Stimulated activated naive CD4-positive, alpha-beta T cell treated with Interleukin-2 at 50 U/mL for 16 hours (primary cell): ENCODE measurements at regions not wholly inside any gene's neighbourhood (a gene's known extent, or its start where the extent isn't known, plus 50 kb on each side); places are given as distances from the start of the nearest gene placed in this dataset.
"Not testable (repeated sequence)": the region's sequence is repeated elsewhere in the genome, so short reads cannot be mapped to it uniquely, and the experiment has no call there.

ENCODE experiments used
- DNase-seq: peaks from one replicate; lab custom pipeline; 2025; lab: John Stamatoyannopoulos, UW

DNA sequence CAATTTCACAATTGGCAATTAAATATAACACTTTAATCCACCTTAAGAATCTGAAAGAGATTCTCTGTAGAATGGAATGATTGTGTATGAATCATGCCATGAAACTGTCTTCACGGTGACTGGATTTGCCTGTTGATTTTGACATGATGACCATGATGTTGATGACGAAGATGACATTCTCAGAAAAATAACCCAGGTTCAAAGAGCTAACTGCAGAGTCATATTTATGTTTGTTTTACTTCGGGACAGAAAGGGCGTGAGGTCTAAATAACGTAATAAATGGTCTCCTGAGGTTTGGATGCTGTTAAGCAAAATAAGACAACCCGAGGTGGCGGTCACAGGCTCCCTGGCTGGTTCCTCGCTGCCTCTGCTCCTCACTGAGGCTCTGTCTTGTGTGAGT, 532.0 kb downstream of the TMEM121 start:
- DNase-seq, result no peak

DNA sequence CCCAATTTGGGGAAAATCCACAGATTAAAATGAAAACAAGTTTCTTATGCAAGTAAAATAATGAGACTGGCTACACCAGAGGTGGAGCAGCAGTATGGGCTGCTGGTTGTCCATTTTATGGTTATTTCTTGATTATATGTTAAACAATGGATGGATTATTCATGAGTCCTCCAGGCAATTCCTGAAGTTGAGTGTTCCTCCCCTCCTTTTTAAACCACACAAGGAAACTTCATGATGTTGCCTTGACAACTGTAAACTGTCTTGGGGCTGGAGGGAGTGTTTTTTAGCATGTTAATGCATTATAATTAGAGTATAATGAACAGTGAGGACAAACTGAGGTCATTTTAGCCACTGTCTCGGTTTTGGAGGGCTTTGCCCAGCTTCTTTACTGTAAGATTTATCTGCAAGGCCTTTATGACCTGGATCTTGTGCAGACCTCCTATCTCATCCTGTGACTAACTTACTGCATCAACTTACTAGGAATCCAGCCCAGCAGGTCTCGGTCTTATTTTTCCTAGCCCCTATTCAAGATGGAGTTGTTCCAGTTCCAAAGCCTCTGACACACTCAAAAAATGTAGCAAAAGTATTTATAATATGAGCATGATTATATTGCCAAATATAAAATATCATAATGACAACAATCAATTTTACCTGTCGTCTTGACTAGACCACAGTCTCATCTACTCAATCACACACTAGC, 534.0 kb downstream of the TMEM121 start:
- DNase-seq, result no peak

DNA sequence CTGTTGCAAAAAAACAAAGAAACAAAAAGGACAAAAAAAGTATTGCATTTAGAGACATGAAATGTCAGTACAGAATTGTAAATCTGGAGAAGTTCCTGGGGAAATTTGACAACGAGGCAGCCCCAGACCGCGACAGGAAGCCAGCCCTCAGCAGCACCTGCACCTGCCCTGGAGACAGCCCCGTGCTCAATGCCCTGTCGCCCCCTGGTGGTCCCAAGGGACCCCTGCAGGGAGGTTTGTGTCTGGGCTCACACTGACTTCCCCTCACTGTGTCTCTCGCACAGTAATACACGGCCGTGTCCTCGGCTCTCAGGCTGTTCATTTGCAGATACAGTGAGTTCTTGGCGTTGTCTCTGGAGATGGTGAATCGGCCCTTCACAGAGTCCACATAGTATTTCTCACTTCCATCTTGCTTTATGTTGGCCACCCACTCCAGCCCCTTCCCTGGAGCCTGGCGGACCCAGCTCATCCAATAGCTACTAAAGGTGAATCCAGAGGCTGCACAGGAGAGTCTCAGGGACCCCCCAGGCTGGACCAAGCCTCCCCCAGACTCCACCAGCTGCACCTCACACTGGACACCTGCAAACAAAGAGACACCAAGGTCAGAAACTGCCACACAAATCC, 535.6 kb downstream of the TMEM121 start:
- DNase-seq, result peak; percentile 52

GRCh38 chr14:106062502-106063272, 536.3 kb downstream of the TMEM121 start:
- no peak for DNase-seq

- DNase-seq, result no peak
Measured at GRCh38 chr14:106067935-106068334, 541.6 kb downstream of the TMEM121 start.

GRCh38 chr14:106069804-106070625, 543.6 kb downstream of the TMEM121 start:
- DNase-seq, result no peak

DNA sequence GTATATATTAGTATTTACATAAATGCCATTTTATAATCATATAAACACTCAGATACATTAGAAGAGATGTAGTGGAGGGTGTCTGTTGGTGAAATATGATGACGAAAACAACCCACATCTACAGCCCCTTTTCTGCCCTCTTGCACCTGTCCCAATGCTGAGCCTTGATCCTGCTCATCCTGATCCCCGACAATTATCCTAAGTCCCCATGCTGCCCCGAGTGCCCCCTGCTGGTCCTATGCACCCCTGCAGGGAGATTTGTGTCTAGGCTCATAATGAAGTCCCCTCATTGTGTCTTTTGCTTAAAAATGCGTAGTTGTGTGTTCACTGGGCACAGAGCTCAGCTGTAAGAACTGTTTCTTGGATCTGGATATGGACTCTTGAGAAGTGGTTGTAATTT, 554.5 kb downstream of the TMEM121 start:
- DNase-seq, result no peak

DNA sequence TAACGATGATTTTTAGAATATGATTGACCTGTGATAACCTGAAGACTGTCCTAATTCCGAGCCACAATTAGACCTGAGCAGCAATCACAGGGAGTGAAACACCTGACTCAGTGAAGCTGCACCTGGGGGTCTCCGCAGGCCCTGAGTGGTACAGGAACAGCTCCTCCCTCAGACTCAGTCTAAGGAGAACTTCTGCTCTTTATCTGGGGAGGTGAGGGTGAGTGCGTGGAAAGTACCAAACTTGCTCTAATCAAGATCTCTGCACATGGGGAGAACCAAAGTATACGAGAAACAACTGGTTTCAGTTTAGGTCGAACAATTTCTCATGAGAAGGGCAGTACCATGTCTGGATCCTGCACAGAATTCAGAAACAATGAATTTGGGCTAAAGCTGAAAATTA, 555.3 kb downstream of the TMEM121 start:
- not testable (repeated sequence) for DNase-seq

- DNase-seq, result no peak
Measured at GRCh38 chr14:106083082-106083481, 556.7 kb downstream of the TMEM121 start.

DNA sequence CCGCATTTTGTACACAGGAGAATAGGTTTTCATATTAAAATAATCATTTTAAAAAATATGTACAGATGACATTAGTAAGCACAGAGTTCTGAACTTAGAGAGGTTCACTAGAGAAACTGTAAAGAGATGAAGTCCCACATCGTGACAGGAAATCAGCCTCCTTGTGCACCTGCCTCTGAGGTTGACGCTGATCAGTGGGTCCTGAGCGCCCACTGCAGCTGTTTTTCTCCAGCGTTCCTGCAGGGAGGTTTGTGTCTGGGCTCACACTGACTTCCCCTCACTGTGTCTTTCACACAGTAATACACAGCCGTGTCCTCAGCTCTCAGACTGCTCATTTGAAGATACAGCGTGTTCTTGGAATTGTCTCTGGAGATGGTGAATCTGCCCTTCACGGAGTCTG, 561.5 kb downstream of the TMEM121 start:
- DNase-seq, result no peak

DNA sequence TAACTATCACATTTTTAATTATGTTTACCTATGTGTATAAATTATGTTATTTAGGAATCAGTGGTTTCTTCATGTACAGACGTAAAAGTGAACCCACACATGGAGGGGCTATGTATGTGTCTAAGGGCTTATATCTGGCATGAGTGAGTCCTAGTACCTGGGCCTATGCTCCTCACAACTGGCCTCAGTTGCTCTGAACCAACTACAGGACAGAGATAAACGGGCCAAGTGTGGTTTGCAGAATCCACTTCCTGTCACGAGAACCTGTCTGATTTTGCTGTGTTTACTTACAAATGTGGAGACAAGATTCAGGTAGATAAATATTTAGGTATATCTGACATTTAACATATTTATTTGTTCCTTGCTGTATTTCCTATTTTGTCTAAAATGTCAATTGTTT, 562.5 kb downstream of the TMEM121 start:
- DNase-seq, result not testable (repeated sequence)

GRCh38 chr14:106094654-106095189, 568.3 kb downstream of the TMEM121 start:
- peak; percentile 68 for DNase-seq

GRCh38 chr14:106107703-106108102, 581.3 kb downstream of the TMEM121 start:
- DNase-seq, result no peak

DNA sequence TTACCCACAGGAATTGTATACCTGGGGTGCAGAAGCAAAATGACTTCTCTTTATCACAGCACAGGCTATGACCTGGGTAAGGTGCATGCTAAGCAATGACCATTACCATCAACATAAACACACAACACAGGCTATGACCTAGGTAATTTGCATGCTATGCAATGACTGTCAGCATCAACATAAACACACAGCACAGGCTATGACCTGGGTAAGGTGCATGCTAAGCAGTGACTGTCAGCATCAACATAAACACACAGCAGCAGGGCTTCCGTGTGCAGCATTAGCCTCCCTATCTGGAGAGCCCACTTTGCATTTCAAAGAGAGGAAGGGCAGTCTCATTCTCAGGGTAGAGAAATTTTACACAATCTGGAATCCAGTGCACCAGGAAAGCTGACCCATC, 583.0 kb downstream of the TMEM121 start:
- no peak for DNase-seq

DNA sequence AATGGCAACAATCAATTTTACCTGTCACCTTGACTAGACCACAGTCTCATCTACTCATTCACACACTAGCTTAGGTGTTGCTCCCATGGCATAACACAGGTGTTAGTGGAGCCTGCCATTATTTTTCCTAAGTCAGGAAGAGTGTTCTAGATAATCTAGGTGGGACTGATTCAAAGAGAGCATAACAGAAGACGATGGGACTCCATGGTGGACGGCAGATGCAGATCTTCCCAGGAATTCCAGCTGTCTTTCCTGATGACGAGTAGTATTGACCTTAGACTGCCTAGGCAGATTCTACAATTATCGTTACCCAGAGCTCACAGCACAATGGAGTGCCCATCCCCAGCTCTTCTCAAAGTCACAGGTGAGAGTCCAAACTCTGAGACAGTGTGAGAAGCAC, 589.0 kb downstream of the TMEM121 start:
- DNase-seq, result no peak

DNA sequence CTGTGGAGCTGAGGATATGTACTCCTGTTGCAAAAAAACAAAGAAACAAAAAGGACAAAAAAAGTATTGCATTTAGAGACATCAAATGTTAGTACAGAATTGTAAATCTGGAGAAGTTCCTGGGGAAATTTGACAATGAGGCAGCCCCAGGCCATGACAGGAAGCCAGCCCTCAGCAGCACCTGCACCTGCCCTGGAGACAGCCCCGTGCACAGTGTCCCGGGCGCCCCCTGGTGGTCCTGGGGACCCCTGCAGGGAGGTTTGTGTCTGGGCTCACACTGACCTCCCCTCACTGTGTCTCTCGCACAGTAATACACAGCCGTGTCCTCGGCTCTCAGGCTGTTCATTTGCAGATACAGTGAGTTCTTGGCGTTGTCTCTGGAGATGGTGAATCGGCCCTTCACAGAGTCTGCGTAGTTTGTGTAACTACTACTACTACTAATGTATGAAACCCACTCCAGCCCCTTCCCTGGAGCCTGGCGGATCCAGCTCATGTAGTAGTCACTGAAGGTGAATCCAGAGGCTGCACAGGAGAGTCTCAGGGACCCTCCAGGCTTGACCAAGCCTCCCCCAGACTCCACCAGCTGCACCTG, 590.1 kb downstream of the TMEM121 start:
- DNase-seq, result not testable (repeated sequence)

DNA sequence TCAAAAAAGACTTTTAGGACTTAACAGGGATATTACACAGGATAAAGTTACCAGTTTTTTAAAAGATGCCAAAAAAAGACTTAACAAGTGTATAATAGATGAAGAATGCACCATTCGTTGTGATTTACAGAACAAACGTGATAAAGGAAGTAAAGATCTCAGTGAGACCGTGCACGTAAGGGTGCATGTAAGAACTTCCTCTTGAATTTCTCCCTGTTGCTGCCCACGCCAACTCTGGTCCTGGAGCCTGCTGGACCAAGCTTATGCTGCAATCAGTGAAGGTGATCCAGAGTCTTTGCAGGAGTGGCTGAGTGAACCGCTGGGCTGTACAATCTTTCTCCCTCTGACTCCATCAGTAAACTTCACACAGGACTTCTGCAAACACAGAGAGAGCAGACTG, 593.7 kb downstream of the TMEM121 start:
- no peak for DNase-seq

DNA sequence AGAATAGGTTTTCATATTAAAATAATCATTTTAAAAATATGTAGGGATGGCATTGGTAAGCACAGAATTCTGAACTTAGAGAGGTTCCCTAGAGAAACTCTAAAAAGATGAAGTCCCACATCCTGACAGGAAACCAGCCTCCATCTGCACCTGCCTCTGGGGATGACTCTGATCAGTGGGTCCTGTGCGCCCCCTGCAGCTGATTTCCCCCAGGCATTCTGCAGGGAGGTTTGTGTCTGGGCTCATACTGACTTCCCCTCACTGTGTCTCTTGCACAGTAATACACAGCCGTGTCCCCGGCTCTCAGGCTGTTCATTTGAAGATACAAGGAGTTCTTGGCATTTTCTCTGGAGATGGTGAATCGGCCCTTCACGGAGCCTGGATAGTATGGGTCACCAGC, 602.9 kb downstream of the TMEM121 start:
- no peak for DNase-seq

DNA sequence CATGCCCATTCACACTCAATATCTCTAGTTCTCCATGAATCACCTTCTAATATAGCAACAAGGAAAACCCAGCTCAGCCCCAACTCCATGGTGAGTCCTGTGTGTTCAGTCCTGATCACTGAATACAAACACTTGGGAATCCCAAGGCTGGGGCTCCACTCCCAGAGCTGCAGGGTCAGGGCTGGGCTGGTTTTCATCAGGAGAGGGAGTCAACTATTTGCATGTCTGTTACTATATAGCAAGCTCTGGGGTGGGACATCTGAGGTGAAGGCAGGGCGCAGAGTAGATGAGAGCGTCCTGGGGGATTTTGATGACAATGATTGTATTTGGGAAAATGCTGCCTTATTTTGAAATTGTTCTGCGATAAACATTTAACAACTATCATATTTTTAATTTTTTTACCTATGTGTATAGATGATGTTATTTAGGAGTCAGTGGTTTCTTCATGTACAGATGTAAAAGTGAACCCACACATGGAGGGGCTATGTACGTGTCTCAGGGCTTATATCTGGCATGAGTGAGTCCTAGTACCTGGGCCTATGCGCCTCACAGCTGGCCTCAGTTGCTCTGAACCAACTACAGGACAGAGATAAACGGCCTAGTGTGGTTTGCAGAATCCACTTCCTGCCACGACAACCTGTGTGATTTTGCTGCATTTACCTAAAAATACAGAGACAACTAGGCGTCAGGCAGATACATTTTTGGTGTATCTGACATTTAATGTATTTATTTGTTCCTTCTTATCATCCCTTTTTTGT, 603.7 kb downstream of the TMEM121 start:
- DNase-seq, result not testable (repeated sequence)

GRCh38 chr14:106133126-106133525, 606.7 kb downstream of the TMEM121 start:
- not testable (repeated sequence) for DNase-seq

DNA sequence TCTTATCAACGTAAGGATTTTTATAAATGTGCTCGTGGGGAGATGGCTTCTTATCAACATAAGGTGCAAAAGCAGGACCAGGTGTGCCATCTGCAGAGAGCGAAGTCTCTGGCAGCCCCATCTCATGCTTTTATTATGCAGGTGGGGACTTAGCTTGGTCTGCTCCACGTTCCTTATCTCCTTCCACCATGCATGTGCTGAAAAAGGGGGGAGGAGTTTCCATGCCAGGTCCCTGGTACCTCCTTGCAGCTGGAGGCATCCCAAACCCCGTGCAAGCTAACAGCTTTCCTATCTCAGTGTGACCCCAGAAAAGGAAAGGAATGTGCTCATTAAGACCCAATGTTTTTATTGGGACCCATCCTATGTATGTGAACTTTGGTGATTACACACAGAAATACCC, 608.5 kb downstream of the TMEM121 start:
- DNase-seq, result no peak
